Suprapubic skin (tissue), 4 donors: ENCODE measurements at regions not wholly inside any gene's neighbourhood (a gene's known extent, or its start where the extent isn't known, plus 50 kb on each side); places are given as distances from the start of the nearest gene placed in this dataset.

ENCODE experiments used
- POLR2A ChIP-seq, 2 donors: fragments of 450-650 bp; IDR thresholded peaks; one replicate each; pipeline ENCODE4 v1.6.1; 2017; ENCODE audit warnings: antibody characterized with exemption in 2 of 2, mild to moderate bottlenecking in 2 of 2, moderate library complexity in 2 of 2
- POLR2AphosphoS5 ChIP-seq, 3 donors: sonication (generic); formaldehyde crosslinking; IDR thresholded peaks; one replicate each; pipeline ENCODE4 v1.6.1; 2017; ENCODE audit warnings: antibody characterized with exemption in 3 of 3
- TF ChIP-seq, protein P1 (sequence below), 2 donors: fragments of 200-600 bp in 1 of 2; fragments of 450-650 bp in 1 of 2; sonication (generic) in 1 of 2; IDR thresholded peaks; one replicate each; pipeline ENCODE4 v1.5.1; 2016 to 2019; ENCODE audit warnings: antibody characterized with exemption in 2 of 2, mild to moderate bottlenecking in 1 of 2, moderate library complexity in 1 of 2

GRCh38 chr2:217177720-217178119 is 317.9 kb upstream of the TNP1 start:
- TF ChIP-seq, protein P1, sequence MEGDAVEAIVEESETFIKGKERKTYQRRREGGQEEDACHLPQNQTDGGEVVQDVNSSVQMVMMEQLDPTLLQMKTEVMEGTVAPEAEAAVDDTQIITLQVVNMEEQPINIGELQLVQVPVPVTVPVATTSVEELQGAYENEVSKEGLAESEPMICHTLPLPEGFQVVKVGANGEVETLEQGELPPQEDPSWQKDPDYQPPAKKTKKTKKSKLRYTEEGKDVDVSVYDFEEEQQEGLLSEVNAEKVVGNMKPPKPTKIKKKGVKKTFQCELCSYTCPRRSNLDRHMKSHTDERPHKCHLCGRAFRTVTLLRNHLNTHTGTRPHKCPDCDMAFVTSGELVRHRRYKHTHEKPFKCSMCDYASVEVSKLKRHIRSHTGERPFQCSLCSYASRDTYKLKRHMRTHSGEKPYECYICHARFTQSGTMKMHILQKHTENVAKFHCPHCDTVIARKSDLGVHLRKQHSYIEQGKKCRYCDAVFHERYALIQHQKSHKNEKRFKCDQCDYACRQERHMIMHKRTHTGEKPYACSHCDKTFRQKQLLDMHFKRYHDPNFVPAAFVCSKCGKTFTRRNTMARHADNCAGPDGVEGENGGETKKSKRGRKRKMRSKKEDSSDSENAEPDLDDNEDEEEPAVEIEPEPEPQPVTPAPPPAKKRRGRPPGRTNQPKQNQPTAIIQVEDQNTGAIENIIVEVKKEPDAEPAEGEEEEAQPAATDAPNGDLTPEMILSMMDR (IDR thresholded peaks at IDR 0.05) = no peak
- TF ChIP-seq POLR2A (IDR thresholded peaks at IDR 0.05) = no peak
- no peak for TF ChIP-seq POLR2AphosphoS5 (IDR thresholded peaks at IDR 0.05)
